ENCODE measurements at regions not wholly inside any gene's neighbourhood (a gene's known extent, or its start where the extent isn't known, plus 50 kb on each side); places are given as distances from the start of the nearest gene placed in this dataset.

DNA sequence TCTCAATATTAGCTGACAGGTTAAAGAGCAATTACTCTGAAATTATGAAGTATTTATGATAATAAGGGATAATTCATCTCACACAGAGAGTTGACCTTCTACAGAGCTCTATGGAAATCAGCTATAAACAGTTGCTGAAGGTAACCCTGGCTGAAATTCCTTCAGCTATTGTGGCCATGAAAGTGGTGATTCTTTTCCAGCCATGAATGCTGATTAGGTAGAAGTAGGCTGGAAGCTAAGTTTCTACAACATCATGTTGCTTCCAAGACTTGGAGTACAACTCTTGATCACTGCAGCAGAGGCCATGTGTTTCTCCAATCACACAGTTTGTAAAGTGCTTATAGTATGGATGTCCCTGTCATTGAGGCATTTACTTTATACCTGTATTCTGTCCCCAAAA, 2128.9 kb downstream of the MRPL39 start:
- no peak overlapping the region for H3K27ac ChIP-seq (ENCODE audit: low read depth in 1 of 3, low read length in 2 of 3)

DNA sequence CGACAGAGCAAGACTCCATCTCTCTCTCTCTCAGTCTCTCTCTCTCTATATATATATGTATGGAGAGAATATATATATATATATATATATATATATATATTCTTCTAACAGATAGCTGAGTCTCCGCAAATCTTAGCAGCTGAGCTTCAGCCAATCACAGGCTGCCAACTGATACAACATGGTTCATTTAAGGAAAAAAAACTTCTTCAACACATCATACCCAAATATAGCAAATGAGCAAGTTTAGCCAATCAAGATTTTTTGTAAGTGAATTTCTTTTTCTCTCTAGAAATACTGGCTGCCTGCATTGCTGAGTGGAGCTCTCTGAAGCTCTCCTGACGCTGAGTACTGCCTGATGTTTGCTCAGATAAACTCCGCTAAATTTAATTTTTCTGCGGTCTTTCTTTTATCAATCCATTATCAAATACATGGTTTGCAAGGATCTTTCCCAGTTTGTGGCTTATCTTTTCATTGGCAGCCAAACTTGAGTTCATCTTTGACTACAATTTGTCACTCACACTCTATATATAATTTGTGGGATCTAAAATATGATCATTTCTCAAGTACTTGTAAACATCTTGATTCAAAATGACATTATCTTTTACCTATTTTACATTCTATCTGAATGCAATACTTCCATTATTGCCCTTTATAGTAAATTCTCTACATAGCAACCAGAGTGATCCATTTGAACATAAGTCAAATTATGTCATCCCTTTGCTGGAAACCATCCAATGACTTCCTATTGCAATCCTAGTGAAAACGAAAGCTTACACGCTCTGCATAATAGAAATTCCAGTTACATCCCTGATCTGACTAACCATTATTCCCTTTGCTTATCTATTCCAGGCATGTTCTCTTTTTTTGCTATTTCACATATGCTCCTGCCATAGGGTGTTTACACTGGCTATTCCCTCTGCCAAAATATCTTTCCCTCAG, 2131.7 kb downstream of the MRPL39 start:
- H3K4me3 ChIP-seq (ENCODE audit: low read depth in 1 of 3, low read length in 3 of 3), result no peak overlapping the region
- FAIRE-seq, result no peak
- H3K27ac ChIP-seq (ENCODE audit: low read depth in 1 of 3, low read length in 2 of 3), result no peak overlapping the region
- WGBS, 3 donors, result 79 to 89% (median 84%) methylated on average over 7 of the region's 7 CpGs
- no peaks in the 10 kb centered on the region for H3K4me1 ChIP-seq (ENCODE audit: control insufficient read depth in 3 of 3, insufficient read depth in 2 of 3, low read depth in 1 of 3, low read length in 2 of 3)
- no peaks in the 10 kb centered on the region for H3K36me3 ChIP-seq (ENCODE audit: control insufficient read depth in 3 of 3, insufficient read depth in 2 of 3, low read depth in 1 of 3, low read length in 3 of 3)
- no peak for DNase-seq
- H3K27me3 ChIP-seq (ENCODE audit: control insufficient read depth in 3 of 3, insufficient read depth in 3 of 3, low read length in 3 of 3), result no peaks in the 10 kb centered on the region
- no peaks in the 10 kb centered on the region for H3K9me3 ChIP-seq (ENCODE audit: control insufficient read depth in 2 of 2, insufficient read depth in 1 of 2, low read depth in 1 of 2, low read length in 1 of 2)

More for the DNA sequence above, 2128.9 kb downstream of the MRPL39 start:
- Histone ChIP-seq H3K36me3 (ENCODE audit: control insufficient read depth in 3 of 3, insufficient read depth in 2 of 3, low read depth in 1 of 3, low read length in 3 of 3) (no peaks in the 10 kb centered on the region), H3K27me3 (ENCODE audit: control insufficient read depth in 3 of 3, insufficient read depth in 3 of 3, low read length in 3 of 3) (no peaks in the 10 kb centered on the region), H3K9me3 (ENCODE audit: control insufficient read depth in 2 of 2, insufficient read depth in 1 of 2, low read depth in 1 of 2, low read length in 1 of 2) (no peaks in the 10 kb centered on the region), H3K4me3 (ENCODE audit: low read depth in 1 of 3, low read length in 3 of 3) (no peak overlapping the region), H3K4me1 (ENCODE audit: control insufficient read depth in 3 of 3, insufficient read depth in 2 of 3, low read depth in 1 of 3, low read length in 2 of 3) (no peaks in the 10 kb centered on the region)
- DNase-seq, result no peak
- no peak for FAIRE-seq

DNA sequence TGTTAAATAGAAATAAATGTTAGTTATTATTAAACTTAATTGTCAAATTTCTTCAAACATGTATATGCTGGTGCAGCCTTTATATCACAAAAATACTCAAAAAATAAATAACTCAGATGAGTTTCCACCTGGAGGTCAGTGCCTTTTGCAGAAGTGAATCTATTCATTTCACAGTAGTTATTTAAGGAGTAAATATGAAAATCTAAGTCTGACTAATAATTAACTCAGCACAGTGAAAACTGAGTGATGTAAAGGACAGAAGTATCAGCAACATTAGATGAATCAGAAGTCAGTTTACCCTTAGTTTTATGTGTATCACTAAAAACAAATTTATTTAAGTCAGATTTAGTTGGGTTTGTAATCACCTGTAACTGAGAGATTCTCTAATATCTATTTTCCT, 2135.4 kb downstream of the MRPL39 start:
- no peaks in the 10 kb centered on the region for H3K4me1 ChIP-seq (ENCODE audit: control insufficient read depth in 3 of 3, insufficient read depth in 2 of 3, low read depth in 1 of 3, low read length in 2 of 3)
- DNase-seq (no peak), FAIRE-seq (no peak)
- H3K36me3 ChIP-seq (ENCODE audit: control insufficient read depth in 3 of 3, insufficient read depth in 2 of 3, low read depth in 1 of 3, low read length in 3 of 3), result no peaks in the 10 kb centered on the region
- H3K27ac ChIP-seq (ENCODE audit: low read depth in 1 of 3, low read length in 2 of 3), result no peak overlapping the region
- H3K4me3 ChIP-seq (ENCODE audit: low read depth in 1 of 3, low read length in 3 of 3), result no peak overlapping the region
- no peaks in the 10 kb centered on the region for H3K27me3 ChIP-seq (ENCODE audit: control insufficient read depth in 3 of 3, insufficient read depth in 3 of 3, low read length in 3 of 3)
- no peaks in the 10 kb centered on the region for H3K9me3 ChIP-seq (ENCODE audit: control insufficient read depth in 2 of 2, insufficient read depth in 1 of 2, low read depth in 1 of 2, low read length in 1 of 2)

DNA sequence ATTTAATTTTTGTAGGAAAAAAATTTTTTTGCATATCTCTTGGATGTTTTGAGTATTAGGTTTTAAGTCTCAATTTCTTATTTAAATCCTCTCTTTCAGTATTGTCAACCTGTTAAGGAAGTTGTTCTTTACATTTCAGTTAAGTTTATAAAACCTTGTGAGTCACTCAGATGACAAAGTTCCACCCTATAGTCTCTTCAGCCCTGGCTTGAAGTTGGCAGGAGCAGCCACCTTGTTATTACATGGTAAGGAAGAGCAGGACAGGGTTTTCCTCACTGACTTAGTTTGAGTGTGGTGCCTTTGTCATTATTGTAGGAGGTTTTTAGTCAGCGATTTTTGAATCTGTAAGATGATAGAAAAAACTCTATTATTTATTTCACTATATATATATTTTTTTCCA, 2143.9 kb downstream of the MRPL39 start:
- H3K4me3 ChIP-seq (ENCODE audit: low read depth in 1 of 3, low read length in 3 of 3), result no peak overlapping the region
- H3K36me3 ChIP-seq (ENCODE audit: control insufficient read depth in 3 of 3, insufficient read depth in 2 of 3, low read depth in 1 of 3, low read length in 3 of 3), result no peaks in the 10 kb centered on the region
- no peaks in the 10 kb centered on the region for H3K4me1 ChIP-seq (ENCODE audit: control insufficient read depth in 3 of 3, insufficient read depth in 2 of 3, low read depth in 1 of 3, low read length in 2 of 3)
- WGBS, 3 donors, result 28 to 63% (median 35%) methylated on average over 1 of the region's 1 CpG
- H3K27ac ChIP-seq (ENCODE audit: low read depth in 1 of 3, low read length in 2 of 3), result no peak overlapping the region
- no peaks in the 10 kb centered on the region for H3K27me3 ChIP-seq (ENCODE audit: control insufficient read depth in 3 of 3, insufficient read depth in 3 of 3, low read length in 3 of 3)
- DNase-seq (no peak), FAIRE-seq (no peak)
- H3K9me3 ChIP-seq (ENCODE audit: control insufficient read depth in 2 of 2, insufficient read depth in 1 of 2, low read depth in 1 of 2, low read length in 1 of 2), result no peaks in the 10 kb centered on the region

DNA sequence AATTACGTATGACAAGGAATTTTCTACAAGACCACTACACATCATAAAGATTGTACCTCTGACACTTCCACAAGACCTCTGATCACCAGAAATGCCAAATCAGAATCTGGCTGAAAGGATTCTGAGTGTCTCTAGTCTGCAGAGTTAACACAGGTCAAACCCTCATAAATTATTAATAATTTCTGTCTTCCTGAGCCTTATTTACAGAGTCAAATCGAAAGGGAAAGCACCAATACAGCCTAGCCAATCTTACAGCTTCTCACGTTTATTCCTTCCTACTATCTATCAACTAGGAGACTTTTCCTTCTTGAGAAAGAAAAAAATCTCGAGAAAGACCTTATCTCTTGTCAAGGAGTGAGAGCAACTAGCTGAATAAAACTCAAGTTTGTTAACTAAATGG, 2151.6 kb downstream of the MRPL39 start:
- H3K27ac ChIP-seq (ENCODE audit: low read depth in 1 of 3, low read length in 2 of 3), result no peak overlapping the region
- DNase-seq (no peak), FAIRE-seq (no peak)
- 41 to 61% (median 55%) methylated on average over 4 of the region's 4 CpGs for WGBS, 3 donors
- no peak overlapping the region for H3K4me3 ChIP-seq (ENCODE audit: low read depth in 1 of 3, low read length in 3 of 3)
- no peaks in the 10 kb centered on the region for H3K27me3 ChIP-seq (ENCODE audit: control insufficient read depth in 3 of 3, insufficient read depth in 3 of 3, low read length in 3 of 3)
- H3K36me3 ChIP-seq (ENCODE audit: control insufficient read depth in 3 of 3, insufficient read depth in 2 of 3, low read depth in 1 of 3, low read length in 3 of 3), result no peaks in the 10 kb centered on the region
- H3K4me1 ChIP-seq (ENCODE audit: control insufficient read depth in 3 of 3, insufficient read depth in 2 of 3, low read depth in 1 of 3, low read length in 2 of 3), result no peaks in the 10 kb centered on the region
- peaks cover 0 to 1% of the 10 kb centered on the region in 2 donors for H3K9me3 ChIP-seq (ENCODE audit: control insufficient read depth in 2 of 2, insufficient read depth in 1 of 2, low read depth in 1 of 2, low read length in 1 of 2)

DNA sequence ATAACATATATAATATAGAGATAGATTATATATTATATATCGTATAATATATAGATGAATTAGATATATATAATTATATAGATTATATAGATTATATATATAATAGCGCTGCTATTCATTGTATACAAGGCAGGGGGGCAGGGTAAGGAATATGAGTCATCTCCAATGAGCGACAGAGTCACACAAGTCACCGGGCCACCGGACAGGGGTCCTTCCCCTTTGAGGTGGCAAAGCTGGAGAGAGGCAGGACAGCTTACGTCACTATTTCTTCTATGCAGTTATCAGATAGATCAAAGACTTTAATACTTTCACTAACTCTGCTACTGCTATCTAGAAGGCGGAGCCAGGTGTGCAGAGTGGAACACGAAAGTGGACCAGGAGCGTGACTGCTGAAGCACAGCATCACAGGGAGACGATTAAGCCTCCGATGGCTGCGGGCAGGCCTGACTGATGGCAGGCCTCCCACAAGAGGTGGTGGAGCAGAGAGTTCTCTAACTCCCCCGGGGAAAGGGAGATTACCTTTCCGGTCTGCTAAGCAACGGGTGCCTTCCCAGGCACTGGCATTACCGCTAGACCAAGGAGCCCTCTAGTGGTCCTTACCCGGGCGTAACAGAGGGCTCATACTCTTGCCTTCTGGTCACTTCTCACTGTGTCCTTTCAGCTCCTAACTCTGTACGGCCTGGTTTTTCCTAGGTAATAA, 2154.7 kb downstream of the MRPL39 start:
- no peak overlapping the region for H3K4me3 ChIP-seq (ENCODE audit: low read depth in 1 of 3, low read length in 3 of 3)
- WGBS, 3 donors, result 46 to 57% (median 48%) methylated on average over 19 of the region's 19 CpGs
- no peaks in the 10 kb centered on the region for H3K4me1 ChIP-seq (ENCODE audit: control insufficient read depth in 3 of 3, insufficient read depth in 2 of 3, low read depth in 1 of 3, low read length in 2 of 3)
- DNase-seq (no peak), FAIRE-seq (no peak)
- peaks cover 0 to 1% of the 10 kb centered on the region in 2 donors for H3K9me3 ChIP-seq (ENCODE audit: control insufficient read depth in 2 of 2, insufficient read depth in 1 of 2, low read depth in 1 of 2, low read length in 1 of 2)
- no peaks in the 10 kb centered on the region for H3K36me3 ChIP-seq (ENCODE audit: control insufficient read depth in 3 of 3, insufficient read depth in 2 of 3, low read depth in 1 of 3, low read length in 3 of 3)
- H3K27me3 ChIP-seq (ENCODE audit: control insufficient read depth in 3 of 3, insufficient read depth in 3 of 3, low read length in 3 of 3), result no peaks in the 10 kb centered on the region
- H3K27ac ChIP-seq (ENCODE audit: low read depth in 1 of 3, low read length in 2 of 3), result no peak overlapping the region

DNA sequence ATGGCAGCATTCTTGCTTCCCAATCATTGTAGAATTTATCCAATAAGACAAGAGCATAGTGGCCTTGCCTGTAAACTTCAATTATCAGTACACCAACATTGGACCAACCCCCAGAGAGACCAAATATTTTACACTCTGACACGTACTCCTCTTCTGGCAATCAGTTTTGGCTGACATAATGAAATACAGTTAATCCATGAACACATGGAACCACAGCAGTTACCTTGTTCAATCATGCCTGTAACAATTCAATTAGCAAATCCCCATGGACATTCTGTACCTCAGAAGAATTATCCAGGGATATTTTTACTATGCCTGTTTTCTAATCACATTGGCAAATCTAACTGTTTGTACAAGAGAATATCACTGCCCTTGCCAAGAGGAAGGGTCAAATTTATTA, 2162.0 kb downstream of the MRPL39 start:
- FAIRE-seq (no peak), DNase-seq (no peak)
- Histone ChIP-seq H3K9me3 (ENCODE audit: control insufficient read depth in 2 of 2, insufficient read depth in 1 of 2, low read depth in 1 of 2, low read length in 1 of 2) (no peaks in the 10 kb centered on the region), H3K4me3 (ENCODE audit: low read depth in 1 of 3, low read length in 3 of 3) (no peak overlapping the region), H3K36me3 (ENCODE audit: control insufficient read depth in 3 of 3, insufficient read depth in 2 of 3, low read depth in 1 of 3, low read length in 3 of 3) (no peaks in the 10 kb centered on the region), H3K27ac (ENCODE audit: low read depth in 1 of 3, low read length in 2 of 3) (no peak overlapping the region), H3K4me1 (ENCODE audit: control insufficient read depth in 3 of 3, insufficient read depth in 2 of 3, low read depth in 1 of 3, low read length in 2 of 3) (no peaks in the 10 kb centered on the region), H3K27me3 (ENCODE audit: control insufficient read depth in 3 of 3, insufficient read depth in 3 of 3, low read length in 3 of 3) (peaks cover 0 to 2% (median 0%) of the 10 kb centered on the region in 3 donors)
- 61 to 76% (median 76%) methylated on average over 1 of the region's 1 CpG for WGBS, 3 donors

DNA sequence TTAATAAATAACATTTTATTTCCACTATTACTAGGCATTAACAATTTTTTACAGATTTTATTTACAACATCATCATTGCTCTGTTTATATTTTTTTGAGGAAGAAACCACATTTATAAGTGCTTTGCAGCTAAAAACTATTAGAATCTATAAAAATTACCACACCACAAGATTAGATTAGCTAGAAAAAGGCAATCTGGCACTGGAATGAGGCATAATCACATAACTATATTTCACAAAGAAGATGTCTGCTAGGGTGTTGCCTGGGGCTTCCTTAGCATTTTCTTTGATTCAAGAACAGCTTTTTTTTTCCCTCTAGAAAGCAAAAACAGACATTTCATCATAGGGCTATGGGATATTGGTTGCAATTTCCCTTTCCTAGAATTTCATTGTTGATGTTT, 2169.2 kb downstream of the MRPL39 start:
- no peak for DNase-seq
- FAIRE-seq, result no peak

More for the DNA sequence above, 2169.2 kb downstream of the MRPL39 start:
- H3K27ac ChIP-seq (ENCODE audit: low read depth in 1 of 3, low read length in 2 of 3), result no peak overlapping the region
- H3K4me3 ChIP-seq (ENCODE audit: low read depth in 1 of 3, low read length in 3 of 3), result no peak overlapping the region
- no peaks in the 10 kb centered on the region for H3K4me1 ChIP-seq (ENCODE audit: control insufficient read depth in 3 of 3, insufficient read depth in 2 of 3, low read depth in 1 of 3, low read length in 2 of 3)
- H3K36me3 ChIP-seq (ENCODE audit: control insufficient read depth in 3 of 3, insufficient read depth in 2 of 3, low read depth in 1 of 3, low read length in 3 of 3), result no peaks in the 10 kb centered on the region
- peaks cover 0 to under 1% (median 0%) of the 10 kb centered on the region in 3 donors for H3K27me3 ChIP-seq (ENCODE audit: control insufficient read depth in 3 of 3, insufficient read depth in 3 of 3, low read length in 3 of 3)
- no peaks in the 10 kb centered on the region for H3K9me3 ChIP-seq (ENCODE audit: control insufficient read depth in 2 of 2, insufficient read depth in 1 of 2, low read depth in 1 of 2, low read length in 1 of 2)
